Fibroblast of peridontal ligament (primary cell): ENCODE measurements at regions not wholly inside any gene's neighbourhood (a gene's known extent, or its start where the extent isn't known, plus 50 kb on each side); places are given as distances from the start of the nearest gene placed in this dataset.
"Not testable (repeated sequence)": the region's sequence is repeated elsewhere in the genome, so short reads cannot be mapped to it uniquely, and the experiment has no call there.

Experiments
- DNase-seq: peaks from one replicate; pipeline ENCODE4 v3.0.0-alpha.2; 2010; ENCODE audit errors: extremely low read depth

DNA sequence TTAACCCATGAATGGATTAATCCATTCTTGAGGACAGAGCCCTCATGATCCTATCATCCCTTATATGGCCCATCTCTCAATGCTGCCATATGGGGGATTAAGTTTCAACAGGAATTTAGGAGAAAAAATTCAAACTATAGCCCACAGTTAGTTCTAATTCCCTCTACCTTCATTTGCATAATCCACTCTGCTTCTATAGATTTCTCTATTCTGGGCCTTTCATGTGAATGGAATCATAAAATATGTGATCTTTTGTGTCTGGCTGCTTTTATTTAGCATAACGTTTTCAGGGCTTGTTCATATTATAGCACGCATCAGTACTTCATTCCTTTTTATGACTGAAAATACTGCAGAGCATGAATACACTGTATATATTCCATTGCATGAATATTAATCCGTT, 55.4 kb downstream of the CTSL start:
- DNase-seq: no peak

- DNase-seq: no peak
Observed at GRCh38 chr9:87783180-87783579, 57.3 kb downstream of the CTSL start.

- DNase-seq: not testable (repeated sequence)
Observed at GRCh38 chr9:87785315-87785970, 59.5 kb downstream of the CTSL start.

DNA sequence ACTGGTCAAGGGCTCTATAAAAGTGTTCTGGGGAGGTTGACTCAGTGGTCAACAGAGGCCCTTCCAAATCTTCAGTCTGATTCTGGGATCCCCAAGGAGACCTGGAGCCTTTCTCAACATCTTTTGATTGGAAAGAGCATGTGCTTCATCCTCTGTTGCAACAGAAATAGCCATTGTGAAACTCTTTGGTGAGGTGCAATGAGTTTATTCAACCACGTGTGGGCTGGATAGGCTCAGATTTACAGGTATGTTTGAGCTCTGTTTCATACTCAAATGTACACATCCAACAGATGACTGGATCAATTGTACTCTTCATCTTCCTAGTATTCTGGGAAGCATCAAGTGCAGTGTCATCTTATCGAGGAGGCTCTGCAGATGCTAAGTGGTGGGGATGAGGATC, 60.5 kb downstream of the CTSL start:
- no peak for DNase-seq

GRCh38 chr9:87786876-87787275, 61.0 kb downstream of the CTSL start:
- DNase-seq: no peak

DNA sequence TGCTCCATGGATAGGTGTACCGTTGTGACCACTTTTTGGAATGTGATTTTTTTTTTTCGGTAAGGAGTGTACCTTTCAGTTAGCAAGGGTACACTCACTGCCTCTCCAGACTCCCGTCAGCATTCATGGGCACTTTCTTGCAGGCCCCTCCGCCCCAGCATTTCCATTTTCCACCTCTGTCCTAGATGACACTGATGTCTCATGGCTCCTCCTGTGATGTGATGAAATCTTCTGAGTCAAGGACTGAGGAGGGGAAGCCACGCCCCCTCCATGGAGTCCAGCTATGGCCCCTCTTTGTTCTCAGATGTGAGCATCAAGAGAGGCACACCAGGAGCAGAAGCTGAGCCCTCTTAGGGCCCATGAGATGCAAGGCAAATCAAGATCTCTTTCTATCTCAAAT, 61.8 kb downstream of the CTSL start:
- DNase-seq: no peak

GRCh38 chr9:87792831-87793288, 66.9 kb downstream of the CTSL start:
- peak; percentile 77 for DNase-seq

GRCh38 chr9:87793292-87793691, 67.4 kb downstream of the CTSL start:
- DNase-seq: peak; percentile 90

DNA sequence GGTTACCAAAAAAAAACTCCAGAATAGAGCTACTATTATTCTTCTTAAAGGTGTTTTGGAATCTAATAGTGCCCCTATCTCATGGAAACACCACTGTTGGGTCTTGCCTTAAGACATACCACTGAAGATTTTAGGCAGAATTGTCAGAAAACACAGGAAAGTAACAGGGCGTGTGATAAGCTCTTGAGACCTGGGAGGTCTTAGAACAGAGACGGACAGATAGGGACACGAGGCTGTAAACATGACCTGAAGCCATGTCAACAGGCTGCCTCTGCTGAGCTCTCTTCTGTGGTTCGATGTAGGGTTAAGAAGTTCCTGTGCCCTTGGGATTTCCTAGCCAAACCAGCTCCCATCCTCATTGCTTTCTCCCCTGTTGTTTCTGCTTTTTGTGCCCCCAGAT, 69.3 kb downstream of the CTSL start:
- DNase-seq: no peak

DNA sequence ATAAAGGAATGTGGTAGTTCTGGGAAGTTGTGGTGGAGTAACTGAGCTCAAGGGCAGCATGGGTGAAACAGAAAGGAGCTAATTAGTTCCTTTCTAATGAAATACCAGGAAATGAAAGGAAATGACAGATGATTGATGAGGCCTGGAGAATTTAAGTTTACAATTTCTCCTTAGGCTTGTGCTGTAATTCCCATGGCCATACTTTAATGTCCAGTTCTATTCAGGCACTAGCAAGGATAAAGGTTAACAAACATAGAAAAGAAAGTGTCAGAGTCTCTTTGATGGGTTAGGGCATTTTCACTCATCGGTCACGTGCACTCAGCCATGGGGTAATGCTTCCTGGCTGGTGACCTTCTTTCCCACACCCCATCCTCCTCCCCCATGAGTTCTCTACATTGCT, 70.3 kb downstream of the CTSL start:
- DNase-seq: no peak

DNA sequence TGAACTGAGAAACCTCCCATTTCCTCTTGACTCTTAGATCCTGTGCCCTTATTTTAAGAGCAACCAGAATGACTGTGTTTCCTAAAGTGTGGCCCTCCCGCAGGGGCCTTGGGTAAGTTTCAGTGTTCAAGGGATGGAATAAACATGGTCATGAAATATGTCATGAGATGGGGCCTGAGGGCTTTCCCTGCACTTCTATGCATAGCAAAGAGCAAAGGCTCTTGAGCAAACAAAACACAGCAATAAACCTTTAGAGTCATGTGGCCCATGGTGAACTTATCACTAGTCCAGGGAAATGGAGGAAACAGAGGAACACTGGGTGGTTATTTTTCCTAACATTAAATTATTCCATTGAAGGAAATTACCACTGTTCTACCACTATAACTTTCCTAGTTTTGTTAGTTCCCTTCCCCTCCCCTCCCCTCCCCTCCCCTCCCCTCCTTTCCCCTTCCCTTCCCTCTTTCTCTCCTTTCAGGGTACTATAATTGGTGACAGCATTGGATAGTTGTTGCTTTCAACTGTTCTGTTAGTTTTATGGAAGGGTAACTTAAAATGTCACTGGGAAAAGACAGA, 72.4 kb downstream of the CTSL start:
- no peak for DNase-seq

GRCh38 chr9:87799503-87799902, 73.6 kb downstream of the CTSL start:
- DNase-seq: no peak

DNA sequence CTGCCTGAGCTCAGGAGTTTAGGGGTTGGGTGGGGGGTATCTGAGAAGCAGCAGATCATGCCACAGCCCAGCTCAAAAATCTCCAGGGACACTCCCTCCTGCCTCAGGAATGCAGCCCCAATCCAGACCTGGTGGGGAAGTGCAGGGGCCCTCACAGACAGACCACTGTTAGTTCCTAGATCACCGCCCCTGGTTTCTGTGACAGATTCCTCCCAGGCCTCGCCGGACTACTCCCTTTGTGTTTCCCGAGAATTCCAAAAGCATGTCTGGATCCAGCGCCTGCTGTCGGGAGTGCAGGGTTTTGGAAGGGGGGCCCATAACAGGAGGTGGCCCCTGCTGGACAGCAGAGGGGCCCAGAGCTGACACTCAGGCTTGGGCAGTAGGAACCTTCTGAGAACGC, 74.5 kb downstream of the CTSL start:
- DNase-seq: no peak

- no peak for DNase-seq
Observed at GRCh38 chr9:87801013-87801412, 75.1 kb downstream of the CTSL start.

GRCh38 chr9:87803166-87803565, 77.2 kb downstream of the CTSL start:
- no peak for DNase-seq

DNA sequence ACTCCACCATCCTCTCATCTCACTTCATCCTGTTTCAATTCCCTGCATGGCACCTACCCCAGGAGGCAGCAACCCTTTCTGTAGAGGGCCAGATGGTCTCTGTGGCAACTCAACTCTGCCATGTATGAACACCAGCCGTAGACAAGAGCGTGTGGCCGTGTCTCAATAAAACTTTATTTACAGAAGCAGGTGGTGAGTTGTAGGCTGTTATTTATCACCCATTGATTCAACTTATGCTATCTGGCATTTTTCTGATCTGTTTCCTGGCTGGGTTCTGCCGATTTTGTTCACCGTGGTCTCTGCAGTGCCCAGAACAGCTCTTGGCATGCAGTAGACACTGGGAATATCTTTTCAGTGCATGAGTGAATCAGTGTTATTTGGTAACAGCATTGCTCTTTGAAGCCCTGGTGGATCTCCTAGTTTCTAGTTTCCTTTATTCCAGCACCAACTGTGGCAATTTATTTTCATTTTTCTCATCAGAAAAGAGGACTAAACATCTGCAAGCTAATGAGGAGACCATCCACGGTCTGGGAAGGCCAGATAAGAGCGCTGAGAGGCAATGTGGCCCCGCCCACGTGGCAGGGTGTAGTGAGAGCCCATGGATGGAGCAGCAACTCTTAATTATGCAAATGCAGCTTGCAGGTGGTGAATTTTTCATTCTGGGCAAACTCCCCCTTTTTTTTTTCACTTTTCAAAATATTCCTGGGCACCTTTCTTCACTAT, 77.9 kb downstream of the CTSL start:
- no peak for DNase-seq

- DNase-seq: no peak
Observed at GRCh38 chr9:87805259-87805658, 77.4 kb upstream of the SPATA31E1 start.

DNA sequence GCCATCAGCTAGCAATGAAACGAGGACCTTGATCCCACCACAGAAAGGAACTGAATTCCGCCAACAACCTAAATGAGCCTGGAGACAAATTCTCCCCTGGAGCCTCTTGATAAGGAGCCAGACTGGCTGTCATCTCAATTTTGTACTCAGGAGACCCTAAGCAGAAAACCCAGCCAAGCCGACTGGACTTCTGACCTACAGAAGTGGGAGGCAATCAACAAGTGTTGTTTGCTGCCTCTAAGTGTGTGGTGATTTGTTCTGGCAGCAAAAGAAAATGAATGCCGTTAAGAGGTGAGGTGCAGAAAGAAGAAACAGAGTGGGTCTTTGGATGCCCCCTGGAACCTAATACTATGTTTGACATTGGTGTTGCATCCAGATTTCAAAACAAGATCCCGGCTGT, 72.7 kb upstream of the SPATA31E1 start:
- DNase-seq: no peak

DNA sequence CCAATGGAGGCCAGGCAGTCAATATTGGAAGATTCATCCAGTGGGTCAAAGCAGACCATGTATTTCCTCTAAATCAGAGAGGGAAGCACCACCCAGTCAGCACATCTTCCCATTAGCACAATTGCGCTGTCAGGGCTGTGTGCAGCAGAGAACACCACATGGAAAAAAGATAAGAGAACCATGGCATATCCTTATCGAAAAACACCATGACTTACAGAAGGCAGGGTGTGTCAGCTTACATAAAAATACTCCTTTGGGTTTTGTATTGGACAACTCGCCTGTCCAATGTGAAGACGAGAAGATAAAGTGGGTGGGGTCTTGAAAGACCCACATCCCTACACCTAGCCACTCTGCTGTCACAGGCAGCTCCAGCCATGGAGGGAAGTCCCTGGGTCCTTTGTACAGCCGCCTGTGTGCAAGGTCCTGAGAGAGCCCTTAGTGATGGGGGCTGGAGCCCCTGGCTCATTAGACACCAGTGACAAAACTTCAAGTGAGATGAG, 71.9 kb upstream of the SPATA31E1 start:
- DNase-seq: no peak

- peak; percentile 57 for DNase-seq
Observed at GRCh38 chr9:87812375-87813118, 70.1 kb upstream of the SPATA31E1 start.

DNA sequence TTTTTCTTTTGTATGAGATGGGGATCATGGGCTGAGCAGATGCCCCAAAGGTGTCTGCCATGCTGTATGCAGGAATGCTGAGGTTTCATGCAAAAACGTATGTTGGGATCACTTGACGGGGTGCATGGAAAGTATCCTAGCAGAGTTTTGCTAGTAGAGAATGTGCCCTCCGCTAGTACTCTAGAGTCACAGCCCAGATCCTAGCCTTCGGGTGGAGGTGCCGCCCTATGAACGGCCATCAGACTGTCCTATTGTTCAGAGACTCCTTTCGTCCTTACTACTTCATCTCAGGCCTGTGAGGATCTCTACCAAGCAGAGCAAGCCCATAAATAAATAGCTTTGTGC, 69.6 kb upstream of the SPATA31E1 start:
- DNase-seq: no peak

DNA sequence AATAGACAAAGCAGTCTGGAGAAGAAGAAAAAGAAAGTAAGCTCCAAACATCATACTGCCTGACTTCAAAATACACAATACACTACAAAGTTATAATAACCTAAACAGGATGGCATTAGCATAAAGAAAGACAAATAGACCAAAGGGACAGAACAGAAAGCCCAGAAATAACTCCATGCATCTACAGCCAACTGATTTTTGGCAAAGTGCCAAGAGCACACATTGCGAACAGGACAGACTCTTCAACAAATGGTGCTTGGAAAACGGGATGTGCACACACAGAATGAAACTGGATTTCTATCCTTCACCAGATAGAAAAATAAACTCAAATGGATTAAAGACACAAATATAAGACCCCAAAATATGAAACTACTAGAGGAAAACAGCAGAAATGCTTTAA, 66.6 kb upstream of the SPATA31E1 start:
- peak; percentile 42 for DNase-seq
